Heart left ventricle (tissue), 16 donors: ENCODE measurements at regions not wholly inside any gene's neighbourhood (a gene's known extent, or its start where the extent isn't known, plus 50 kb on each side); places are given as distances from the start of the nearest gene placed in this dataset.

Experiments used
- ATAC-seq, 4 donors: fragments of 200-7000 bp; cut with Tn5 transposase; one replicate each; pipeline ENCODE4 v1.9.1; 2020 to 2022; ENCODE audit warnings: moderate library complexity in 4 of 4, mild to moderate bottlenecking in 3 of 4, moderate number of reproducible peaks in 1 of 4
- DNase-seq, 5 donors: peaks; one replicate each; pipeline ENCODE4 v3.0.0-alpha.2; 2020
- H3K27ac ChIP-seq, 12 donors: fragments of 200-600 bp; sonication (generic) in 4 of 12; one replicate each; pipeline versions ENCODE4 v1.5.0 to v1.8.0; 2016 to 2022; ENCODE audit warnings: mild to moderate bottlenecking in 2 of 12
- H3K27me3 ChIP-seq, 9 donors: fragments of 200-600 bp; sonication (generic) in 2 of 9; one replicate each; pipeline versions ENCODE4 v1.5.1 to v1.8.0; 2016 to 2022; ENCODE audit warnings: mild to moderate bottlenecking in 3 of 9
- H3K36me3 ChIP-seq, 9 donors: fragments of 200-600 bp; sonication (generic) in 2 of 9; one replicate each; pipeline versions ENCODE4 v1.5.0 to v1.8.0; 2018 to 2022; ENCODE audit warnings: mild to moderate bottlenecking in 2 of 9
- H3K4me1 ChIP-seq, 12 donors: fragments of 200-600 bp; sonication (generic) in 4 of 12; one replicate each; pipeline versions ENCODE4 v1.5.0 to v1.8.0; 2016 to 2022; ENCODE audit warnings: mild to moderate bottlenecking in 3 of 12
- H3K4me3 ChIP-seq, 12 donors: fragments of 200-600 bp; sonication (generic) in 4 of 12; one replicate each; pipeline versions ENCODE4 v1.5.0 to v1.8.0; 2017 to 2022; ENCODE audit warnings: mild to moderate bottlenecking in 9 of 12, moderate library complexity in 4 of 12
- H3K9me3 ChIP-seq, 12 donors: fragments of 200-600 bp; sonication (generic) in 4 of 12; one replicate each; pipeline versions ENCODE4 v1.5.0 to v1.8.0; 2016 to 2022; ENCODE audit warnings: mild to moderate bottlenecking in 1 of 12
- POLR2A ChIP-seq, 2 donors: fragments of 450-650 bp; IDR thresholded peaks; one replicate each; pipeline ENCODE4 v1.6.1; 2017; ENCODE audit warnings: antibody characterized with exemption in 2 of 2, mild to moderate bottlenecking in 2 of 2, moderate library complexity in 2 of 2
- WGBS, 4 donors: extraction: QIAGEN DNeasy Blood & Tissue Kit in 2 of 4; methylation state at CpG; one replicate each; pipeline versions ENCODE4 v1.1.5 to v1.1.7; 2013 to 2018; 5-methylcytosine and 5-hydroxymethylcytosine counted together
- intact Hi-C, 10 donors: fragments of 100-400 bp; cut with DNase I; formaldehyde crosslinking; loops; one replicate each; pipeline versions ENCODE4 v1.11.1 to v1.14.2; 2022
- TF ChIP-seq, protein P1 (sequence below), 12 donors: fragments of 200-600 bp; sonication (generic) in 4 of 12; IDR thresholded peaks; one replicate each; pipeline versions ENCODE4 v1.5.0 to v1.8.0; 2018 to 2022; ENCODE audit warnings: antibody characterized with exemption in 12 of 12, mild to moderate bottlenecking in 5 of 12
- donor health status: ischemic (EF 13 %, LVEDD 7.1; RV severe dilation, severe dysfunction).
- donor health status: healthy with polysubstance abuse.
- donor health status: DM: no; HTN: yes; CAD: no.
- donor health status: DM: no; HTN: no; CAD: no.
- donor health status: ischemic (EF 25% LVEDD 6.9; RV normal size, moderate dysfunction).
- donor health status: ischemic (EF 25% LVEDD 5.7; RV mildly dilated, moderate dysfunction).
- donor health status: healthy.
- donor health status: DM: yes; HTN: yes; CAD: no.
- donor health status: ischemic (EF 35%, LVEDD 5.7; RV mildly dilated, moderate dysfunction).
- donor health status: nonischemic (EF 11% LVEDD 7.7; RV severe dilation, severe dysfunction).
- donor health status: DM: yes; HTN: yes; CAD: no.
- donor health status: PGD.
- donor health status: ischemic (EF 29% LVEDD 5.4; RV normal size, mild dysfunction).
- donor health status: nonischemic (EF 23%, LVEDD 6.1; RV moderate dilation, normal function).

GRCh38 chr13:77838271-77838670, 80.4 kb downstream of the EDNRB start:
- no peak for DNase-seq
- 91 to 96% (median 94%) methylated on average over 2 of the region's 2 CpGs for WGBS, 4 donors
- TF ChIP-seq POLR2A (IDR thresholded peaks at IDR 0.05), result no peak
- TF ChIP-seq, protein P1, sequence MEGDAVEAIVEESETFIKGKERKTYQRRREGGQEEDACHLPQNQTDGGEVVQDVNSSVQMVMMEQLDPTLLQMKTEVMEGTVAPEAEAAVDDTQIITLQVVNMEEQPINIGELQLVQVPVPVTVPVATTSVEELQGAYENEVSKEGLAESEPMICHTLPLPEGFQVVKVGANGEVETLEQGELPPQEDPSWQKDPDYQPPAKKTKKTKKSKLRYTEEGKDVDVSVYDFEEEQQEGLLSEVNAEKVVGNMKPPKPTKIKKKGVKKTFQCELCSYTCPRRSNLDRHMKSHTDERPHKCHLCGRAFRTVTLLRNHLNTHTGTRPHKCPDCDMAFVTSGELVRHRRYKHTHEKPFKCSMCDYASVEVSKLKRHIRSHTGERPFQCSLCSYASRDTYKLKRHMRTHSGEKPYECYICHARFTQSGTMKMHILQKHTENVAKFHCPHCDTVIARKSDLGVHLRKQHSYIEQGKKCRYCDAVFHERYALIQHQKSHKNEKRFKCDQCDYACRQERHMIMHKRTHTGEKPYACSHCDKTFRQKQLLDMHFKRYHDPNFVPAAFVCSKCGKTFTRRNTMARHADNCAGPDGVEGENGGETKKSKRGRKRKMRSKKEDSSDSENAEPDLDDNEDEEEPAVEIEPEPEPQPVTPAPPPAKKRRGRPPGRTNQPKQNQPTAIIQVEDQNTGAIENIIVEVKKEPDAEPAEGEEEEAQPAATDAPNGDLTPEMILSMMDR (IDR thresholded peaks at IDR 0.05), result no peak
- no peak overlapping the region for H3K27ac ChIP-seq
- no peaks in the 10 kb centered on the region for H3K27me3 ChIP-seq
- intact Hi-C loops, result no loop called here
- no peak overlapping the region for H3K4me3 ChIP-seq
- peaks cover 0 to 5% (median 0%) of the 10 kb centered on the region in 12 donors for H3K9me3 ChIP-seq
- H3K36me3 ChIP-seq, result no peaks in the 10 kb centered on the region
- H3K4me1 ChIP-seq, result peaks cover 0 to 17% (median 1%) of the 10 kb centered on the region in 12 donors
- no peak for ATAC-seq

DNA sequence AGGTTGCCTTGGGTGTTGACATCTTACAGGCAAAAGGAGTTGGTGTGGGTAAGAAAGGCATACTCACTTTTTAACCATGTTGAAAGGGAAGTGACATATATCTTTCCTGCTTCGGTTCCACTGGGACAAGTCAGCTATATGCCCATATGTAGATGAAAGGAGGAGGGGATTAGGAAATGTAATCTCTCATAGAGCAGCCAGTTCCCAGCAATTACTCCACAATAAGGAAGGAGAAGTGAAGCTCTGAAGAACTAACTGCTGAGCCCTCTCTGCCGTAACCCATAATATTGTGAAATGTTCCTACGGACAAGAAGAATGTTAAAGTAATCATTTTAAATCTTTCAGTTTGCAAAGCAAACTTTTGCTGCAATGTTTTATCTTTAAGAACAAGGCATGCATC, 82.2 kb downstream of the EDNRB start:
- intact Hi-C loops, result no loop called here
- 74 to 86% (median 80%) methylated on average over 3 of the region's 3 CpGs for WGBS, 4 donors
- Histone ChIP-seq H3K27ac (peak overlapping the region in 1 of 12 donors; percentile 84), H3K4me3 (no peak overlapping the region), H3K36me3 (no peaks in the 10 kb centered on the region), H3K27me3 (no peaks in the 10 kb centered on the region), H3K9me3 (peaks cover 0 to 5% (median 0%) of the 10 kb centered on the region in 12 donors), H3K4me1 (peaks cover 0 to 35% (median 3%) of the 10 kb centered on the region in 12 donors)
- ATAC-seq, result peak; percentile 48 to 81 (median 58)
- no peak for DNase-seq
- TF ChIP-seq, protein P1 (IDR thresholded peaks at IDR 0.05), result no peak
- TF ChIP-seq POLR2A (IDR thresholded peaks at IDR 0.05), result no peak

- peak overlapping the region; percentile 16 to 91 (median 45) for H3K27ac ChIP-seq
Measured at GRCh38 chr13:77833331-77833863, 85.2 kb downstream of the EDNRB start.

GRCh38 chr13:77832339-77833100, 86.1 kb downstream of the EDNRB start:
- DNase-seq (no peak), ATAC-seq (peak in 3 of 4 donors; percentile 53 to 91 (median 76))
- Histone ChIP-seq H3K9me3 (no peaks in the 10 kb centered on the region), H3K4me3 (no peak overlapping the region), H3K36me3 (no peaks in the 10 kb centered on the region), H3K27me3 (no peaks in the 10 kb centered on the region), H3K27ac (peak overlapping the region in 7 of 12 donors; percentile 12 to 91 (median 43)), H3K4me1 (peaks cover 0 to 34% (median 3%) of the 10 kb centered on the region in 12 donors)
- intact Hi-C loops, result no loop called here
- WGBS, 4 donors, result 79 to 93% (median 83%) methylated on average over 2 of the region's 2 CpGs
- TF ChIP-seq, protein P1 (IDR thresholded peaks at IDR 0.05), result no peak
- no peak for TF ChIP-seq POLR2A (IDR thresholded peaks at IDR 0.05)

More at GRCh38 chr13:77833331-77833863, 85.2 kb downstream of the EDNRB start:
- no peaks in the 10 kb centered on the region for H3K27me3 ChIP-seq
- TF ChIP-seq, protein P1 (IDR thresholded peaks at IDR 0.05), result no peak
- TF ChIP-seq POLR2A (IDR thresholded peaks at IDR 0.05), result no peak
- DNase-seq (no peak), ATAC-seq (peak in 3 of 4 donors; percentile 54 to 85 (median 54))
- no peaks in the 10 kb centered on the region for H3K36me3 ChIP-seq
- H3K4me3 ChIP-seq, result no peak overlapping the region
- 46 to 63% (median 48%) methylated on average over 2 of the region's 2 CpGs for whole genome bisulfite sequencing, 4 donors
- H3K4me1 ChIP-seq, result peaks cover 0 to 37% (median 3%) of the 10 kb centered on the region in 12 donors
- H3K9me3 ChIP-seq, result no peaks in the 10 kb centered on the region
- intact Hi-C loops, result no loop called here
